Urinary bladder (tissue), 4 donors: ENCODE measurements at regions not wholly inside any gene's neighbourhood (a gene's known extent, or its start where the extent isn't known, plus 50 kb on each side); places are given as distances from the start of the nearest gene placed in this dataset. TPM values are rescaled to one million over a fixed set of nuclear protein-coding genes. Genes with fewer than 3 reads are reported as not detected.

ENCODE experiments used
- DNase-seq: peaks from one replicate; pipeline ENCODE4 v3.0.0-alpha.2; 2015; ENCODE audit errors: extremely low spot score
- H3K27ac ChIP-seq: one replicate; pipeline ENCODE4 v1.5.1; 2013; ENCODE audit warnings: low read depth, mild to moderate bottlenecking, moderate library complexity
- H3K36me3 ChIP-seq: one replicate; pipeline ENCODE4 v1.6.1; 2013; ENCODE audit warnings: mild to moderate bottlenecking, moderate library complexity; ENCODE audit not compliant: insufficient read depth
- H3K4me1 ChIP-seq: one replicate; pipeline ENCODE4 v1.6.1; 2013; ENCODE audit warnings: mild to moderate bottlenecking, moderate library complexity; ENCODE audit not compliant: insufficient read depth
- H3K4me3 ChIP-seq: one replicate; pipeline ENCODE4 v1.5.1; 2013; ENCODE audit warnings: low read depth, low read length
- WGBS: extraction: QIAGEN DNeasy Blood & Tissue Kit; methylation state at CpG from one replicate; pipeline ENCODE4 v1.1.7; 2013; 5-methylcytosine and 5-hydroxymethylcytosine counted together
- small RNA-seq: library from RNA; depleted of rRNA; stranded (forward); fragments of <200 nt; gene quantifications from one replicate; pipeline ENCODE3, GENCODE V24; 2014
- donor health status: healthy with polysubstance abuse.
- donor health status: healthy.

DNA sequence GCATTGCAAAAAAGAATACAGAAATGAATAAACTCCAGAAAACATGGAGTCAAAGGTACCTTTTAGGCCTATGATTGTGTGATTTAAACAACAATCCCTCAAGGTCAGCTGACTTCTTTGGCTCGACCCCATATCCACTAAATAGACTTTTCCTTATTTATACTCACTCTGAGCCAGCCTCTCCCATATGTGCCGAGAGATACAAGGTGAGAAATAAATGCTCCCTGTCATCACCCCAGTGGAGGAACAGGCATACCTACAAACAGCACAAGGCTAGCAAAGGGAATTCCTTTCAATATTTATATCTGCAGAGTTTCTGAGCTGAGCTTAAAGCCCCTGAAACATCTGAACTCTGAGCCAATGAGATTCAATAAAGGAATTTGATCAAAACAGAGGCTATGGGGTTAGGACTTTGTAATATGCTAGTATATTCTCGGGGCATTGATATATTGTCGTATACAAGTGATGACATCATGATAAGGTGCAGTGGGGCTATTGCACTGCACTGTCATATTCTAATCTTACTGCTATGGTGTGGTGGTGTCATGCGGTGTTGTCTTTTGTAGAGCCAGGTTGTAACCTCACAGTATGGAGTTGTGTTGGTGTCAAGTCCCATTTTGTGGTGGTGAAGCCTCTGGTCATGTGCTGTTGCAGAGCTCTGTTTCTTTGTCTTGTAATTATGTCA is 56.0 kb upstream of the GALNT18 start:
- Histone ChIP-seq H3K4me3 (no peak overlapping the region), H3K36me3 (no peaks in the 10 kb centered on the region), H3K4me1 (no peaks in the 10 kb centered on the region), H3K27ac (no peak overlapping the region)
- DNase-seq = no peak
- 56% methylated on average over 5 of the region's 5 CpGs for WGBS

- Histone ChIP-seq H3K4me1 (no peaks in the 10 kb centered on the region), H3K27ac (no peak overlapping the region), H3K4me3 (no peak overlapping the region), H3K36me3 (no peaks in the 10 kb centered on the region)
- DNase-seq = no peak
- 62% methylated on average over 4 of the region's 4 CpGs for WGBS
These were observed 53.9 kb upstream of the GALNT18 start for GRCh38 chr11:11675671-11676181.

GRCh38 chr11:11672789-11673188 is 51.0 kb upstream of the GALNT18 start:
- no peak for DNase-seq
- Histone ChIP-seq H3K36me3 (no peaks in the 10 kb centered on the region), H3K27ac (no peak overlapping the region), H3K4me3 (no peak overlapping the region), H3K4me1 (no peaks in the 10 kb centered on the region)
- 86% methylated on average over 8 of the region's 8 CpGs for whole genome bisulfite sequencing

GRCh38 chr11:11672101-11672500 is 50.3 kb upstream of the GALNT18 start:
- WGBS = 96% methylated on average over 3 of the region's 3 CpGs
- Histone ChIP-seq H3K4me1 (no peaks in the 10 kb centered on the region), H3K27ac (no peak overlapping the region), H3K4me3 (no peak overlapping the region), H3K36me3 (no peaks in the 10 kb centered on the region)
- no peak for DNase-seq

Small RNA genes in the stretch of these regions (small RNA-seq; reads per million reads assigned to genes)
- gene MIR8070 = not detected
